H9 (cell line): ENCODE measurements at regions not wholly inside any gene's neighbourhood (a gene's known extent, or its start where the extent isn't known, plus 50 kb on each side); places are given as distances from the start of the nearest gene placed in this dataset.

Experiments
- DNase-seq: peaks from one replicate; pipeline ENCODE4 v3.0.0-alpha.2; 2017
- H2AFZ ChIP-seq: one replicate; pipeline ENCODE4 v1.6.1; 2013; ENCODE audit warnings: mild to moderate bottlenecking, low read length, control low read depth, moderate library complexity
- H2AK5ac ChIP-seq: 2 replicates; pipeline ENCODE4 v1.6.1; 2013; ENCODE audit warnings: low read length, control low read depth, mixed read lengths; ENCODE audit not compliant: insufficient read length
- H2BK120ac ChIP-seq: one replicate; pipeline ENCODE4 v1.6.1; 2013; ENCODE audit warnings: low read depth, mild to moderate bottlenecking, low read length, control low read depth, inconsistent platforms; ENCODE audit not compliant: poor library complexity, severe bottlenecking
- H2BK12ac ChIP-seq: 2 replicates; pipeline ENCODE4 v1.6.1; 2013; ENCODE audit warnings: low read length, control low read depth, mixed read lengths, low read depth; ENCODE audit not compliant: insufficient read length
- H2BK15ac ChIP-seq: 2 replicates; pipeline ENCODE4 v1.6.1; 2013; ENCODE audit warnings: low read depth, low read length, control low read depth
- H2BK20ac ChIP-seq: one replicate; pipeline ENCODE4 v1.6.1; 2013; ENCODE audit warnings: low read depth, mild to moderate bottlenecking, low read length, control low read depth, inconsistent platforms; ENCODE audit not compliant: poor library complexity, severe bottlenecking
- H2BK5ac ChIP-seq: 2 replicates; pipeline ENCODE4 v1.6.1; 2013; ENCODE audit warnings: low read length, control low read depth, mixed read lengths; ENCODE audit not compliant: insufficient read length
- H3K14ac ChIP-seq: 2 replicates; pipeline ENCODE4 v1.6.1; 2013; ENCODE audit warnings: low read length, control low read depth; ENCODE audit not compliant: insufficient read depth
- H3K18ac ChIP-seq: 2 replicates; pipeline ENCODE4 v1.6.1; 2013; ENCODE audit warnings: low read depth, mild to moderate bottlenecking, mixed read lengths, low read length, control low read depth; ENCODE audit not compliant: insufficient read length
- H3K23ac ChIP-seq: 2 replicates; pipeline ENCODE4 v1.6.1; 2013; ENCODE audit warnings: low read length, control low read depth, mixed read lengths, low read depth; ENCODE audit not compliant: insufficient read length
- H3K23me2 ChIP-seq: 2 replicates; pipeline ENCODE4 v1.6.1; 2013; ENCODE audit warnings: low read depth, mild to moderate bottlenecking, mixed read lengths, low read length, control low read depth; ENCODE audit not compliant: insufficient read length, poor library complexity, severe bottlenecking
- H3K27ac ChIP-seq: 2 replicates; pipeline ENCODE4 v1.5.1; 2013; ENCODE audit warnings: low read length, control low read depth, mixed read lengths, low read depth; ENCODE audit not compliant: insufficient read length
- H3K27me3 ChIP-seq: 2 replicates; pipeline ENCODE4 v1.6.1; 2013; ENCODE audit warnings: low read length, control low read depth, inconsistent platforms; ENCODE audit not compliant: insufficient read depth
- H3K4ac ChIP-seq: 2 replicates; pipeline ENCODE4 v1.6.1; 2013; ENCODE audit warnings: low read depth, mild to moderate bottlenecking, control low read depth, inconsistent platforms, low read length, moderate library complexity
- H3K4me1 ChIP-seq: 2 replicates; pipeline ENCODE4 v1.6.1; 2013; ENCODE audit warnings: low read length, control low read depth, inconsistent platforms; ENCODE audit not compliant: insufficient read depth
- H3K4me2 ChIP-seq: 2 replicates; pipeline ENCODE4 v1.6.1; 2013; ENCODE audit warnings: low read length, control low read depth, mixed read lengths; ENCODE audit not compliant: insufficient read length, insufficient read depth
- H3K56ac ChIP-seq: 2 replicates; pipeline ENCODE4 v1.6.1; 2013; ENCODE audit warnings: low read depth, mild to moderate bottlenecking, mixed read lengths, low read length, control low read depth; ENCODE audit not compliant: insufficient read length
- H3K79me1 ChIP-seq: 2 replicates; pipeline ENCODE4 v1.6.1; 2013; ENCODE audit warnings: low read depth, mild to moderate bottlenecking, moderate library complexity, low read length, control low read depth, inconsistent platforms; ENCODE audit not compliant: insufficient read depth, poor library complexity, severe bottlenecking
- H3K79me2 ChIP-seq: 2 replicates; pipeline ENCODE4 v1.6.1; 2013; ENCODE audit warnings: low read length, control low read depth, inconsistent platforms; ENCODE audit not compliant: insufficient read depth
- H3K9ac ChIP-seq: 2 replicates; pipeline ENCODE4 v1.6.1; 2013; ENCODE audit warnings: low read length, control low read depth, mixed read lengths; ENCODE audit not compliant: insufficient read length; ENCODE audit errors: extremely low read depth
- H3K9me3 ChIP-seq: one replicate; pipeline ENCODE4 v1.6.1; 2013; ENCODE audit warnings: low read depth, low read length, inconsistent platforms; ENCODE audit not compliant: control insufficient read depth
- H3T11ph ChIP-seq: one replicate; pipeline ENCODE4 v1.6.1; 2013; ENCODE audit warnings: mild to moderate bottlenecking, low read length, control low read depth, inconsistent platforms
- H4K20me1 ChIP-seq: one replicate; pipeline ENCODE4 v1.6.1; 2013; ENCODE audit not compliant: control insufficient read depth, insufficient read length, insufficient read depth
- H4K5ac ChIP-seq: 2 replicates; pipeline ENCODE4 v1.6.1; 2013; ENCODE audit warnings: low read depth, mild to moderate bottlenecking, mixed read lengths, low read length, control low read depth; ENCODE audit not compliant: insufficient read length
- H4K8ac ChIP-seq: replicated peaks from 2 replicates; pipeline ENCODE4 v1.6.1; 2013; ENCODE audit warnings: low read length, control low read depth, mixed read lengths, low read depth; ENCODE audit not compliant: insufficient read length
- H4K91ac ChIP-seq: 2 replicates; pipeline ENCODE4 v1.6.1; 2013; ENCODE audit warnings: low read depth, mild to moderate bottlenecking, moderate library complexity, mixed read lengths, low read length, control low read depth; ENCODE audit not compliant: insufficient read length
- H3K27ac Mint-ChIP-seq, 3 experiments: 2 replicates in 2 of 3; 3 replicates in 1 of 3; pipeline ENCODE4 v1.8.0; 2020 to 2021; ENCODE audit warnings: mixed read lengths in 3 of 3, mild to moderate bottlenecking in 1 of 3, moderate library complexity in 1 of 3
- H3K27me3 Mint-ChIP-seq: 2 replicates; pipeline ENCODE4 v1.8.0; 2021; ENCODE audit warnings: low read depth, mild to moderate bottlenecking, moderate library complexity, mixed read lengths
- H3K36me3 Mint-ChIP-seq, 3 experiments: 2 replicates in 2 of 3; 3 replicates in 1 of 3; pipeline ENCODE4 v1.8.0; 2020 to 2021; ENCODE audit warnings: low read depth in 3 of 3, mixed read lengths in 3 of 3; ENCODE audit not compliant: insufficient read depth in 1 of 3
- H3K4me1 Mint-ChIP-seq, 2 experiments: 2 replicates each; pipeline ENCODE4 v1.8.0; 2020; ENCODE audit warnings: mixed read lengths in 2 of 2
- H3K4me3 Mint-ChIP-seq, 2 experiments: 2 replicates in 1 of 2; 3 replicates in 1 of 2; pipeline ENCODE4 v1.8.0; 2020 to 2021; ENCODE audit warnings: mild to moderate bottlenecking in 2 of 2, mixed read lengths in 2 of 2, moderate library complexity in 1 of 2
- H3K9me3 Mint-ChIP-seq, 2 experiments: 2 replicates in 1 of 2; 3 replicates in 1 of 2; pipeline ENCODE4 v1.8.0; 2020; ENCODE audit warnings: mild to moderate bottlenecking in 2 of 2, mixed read lengths in 2 of 2, moderate library complexity in 1 of 2
- WGBS: extraction: QIAGEN DNeasy Blood & Tissue Kit; methylation state at CpG from one replicate; pipeline ENCODE4 v1.1.7; 2013; ENCODE audit warnings: missing lambda C conversion rate, low lambda C conversion rate, mixed read lengths; ENCODE audit not compliant: insufficient read length; ENCODE audit errors: extremely low coverage; 5-methylcytosine and 5-hydroxymethylcytosine counted together
- TF ChIP-seq, protein P1 (sequence below): fragments of 200-600 bp; sonication (generic); conservative IDR thresholded peaks from 3 replicates; pipeline ENCODE4 v1.8.0; 2021; ENCODE audit warnings: antibody characterized with exemption, mild to moderate bottlenecking

DNA sequence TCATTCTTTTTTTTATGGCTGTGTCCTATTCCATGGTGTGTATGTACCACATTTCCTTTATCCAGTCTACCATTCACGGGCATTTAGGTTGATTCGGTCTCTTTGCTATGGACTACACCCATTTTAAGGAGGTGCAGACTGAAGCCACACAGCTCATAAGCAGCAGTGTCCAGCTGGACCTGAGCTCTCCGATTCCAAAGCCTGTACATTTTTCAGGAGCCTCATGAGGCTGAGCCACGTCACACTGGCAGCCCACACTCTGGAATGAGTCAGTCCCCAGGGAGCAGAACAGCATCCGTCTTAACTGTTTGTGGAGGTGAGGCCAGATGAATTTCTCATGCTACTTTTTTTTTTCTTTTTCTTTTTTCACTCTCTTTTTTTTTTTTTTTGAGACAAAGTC is 116.1 kb downstream of the C16orf95 start:
- peaks cover 12% of the 10 kb centered on the region for H3K27me3 Mint-ChIP-seq
- Histone ChIP-seq H3K9me3 (no peaks in the 10 kb centered on the region), H3K27ac (no peak overlapping the region), H3K79me1 (no peaks in the 10 kb centered on the region), H4K20me1 (no peaks in the 10 kb centered on the region), H4K8ac (no peak overlapping the region), H3K4me2 (no peak overlapping the region), H2BK20ac (no peak overlapping the region), H3K9ac (no peak overlapping the region), H3K4ac (no peak overlapping the region), H3K79me2 (no peaks in the 10 kb centered on the region), H3K18ac (no peak overlapping the region), H4K5ac (no peak overlapping the region), H2BK15ac (no peak overlapping the region), H4K91ac (no peak overlapping the region), H3K14ac (no peak overlapping the region), H3K56ac (no peak overlapping the region), H2BK5ac (no peak overlapping the region), H2BK12ac (no peak overlapping the region), H3T11ph (no peak overlapping the region), H2AK5ac (no peak overlapping the region), H3K4me1 (no peaks in the 10 kb centered on the region), H3K23me2 (no peaks in the 10 kb centered on the region), H2AFZ (no peak overlapping the region), H2BK120ac (no peak overlapping the region), H3K27me3 (no peaks in the 10 kb centered on the region), H3K23ac (no peak overlapping the region)
- TF ChIP-seq, protein P1, sequence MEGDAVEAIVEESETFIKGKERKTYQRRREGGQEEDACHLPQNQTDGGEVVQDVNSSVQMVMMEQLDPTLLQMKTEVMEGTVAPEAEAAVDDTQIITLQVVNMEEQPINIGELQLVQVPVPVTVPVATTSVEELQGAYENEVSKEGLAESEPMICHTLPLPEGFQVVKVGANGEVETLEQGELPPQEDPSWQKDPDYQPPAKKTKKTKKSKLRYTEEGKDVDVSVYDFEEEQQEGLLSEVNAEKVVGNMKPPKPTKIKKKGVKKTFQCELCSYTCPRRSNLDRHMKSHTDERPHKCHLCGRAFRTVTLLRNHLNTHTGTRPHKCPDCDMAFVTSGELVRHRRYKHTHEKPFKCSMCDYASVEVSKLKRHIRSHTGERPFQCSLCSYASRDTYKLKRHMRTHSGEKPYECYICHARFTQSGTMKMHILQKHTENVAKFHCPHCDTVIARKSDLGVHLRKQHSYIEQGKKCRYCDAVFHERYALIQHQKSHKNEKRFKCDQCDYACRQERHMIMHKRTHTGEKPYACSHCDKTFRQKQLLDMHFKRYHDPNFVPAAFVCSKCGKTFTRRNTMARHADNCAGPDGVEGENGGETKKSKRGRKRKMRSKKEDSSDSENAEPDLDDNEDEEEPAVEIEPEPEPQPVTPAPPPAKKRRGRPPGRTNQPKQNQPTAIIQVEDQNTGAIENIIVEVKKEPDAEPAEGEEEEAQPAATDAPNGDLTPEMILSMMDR: no peak
- no peaks in the 10 kb centered on the region; a peak in 2 of 5 replicates for H3K9me3 Mint-ChIP-seq
- no peak overlapping the region for H3K4me3 Mint-ChIP-seq
- no peaks in the 10 kb centered on the region for H3K36me3 Mint-ChIP-seq
- no peak overlapping the region; a peak in 1 of 7 replicates for H3K27ac Mint-ChIP-seq
- no peak for DNase-seq
- peaks cover 21 to 22% of the 10 kb centered on the region in 2 experiments for H3K4me1 Mint-ChIP-seq
- no CpG with 5 or more reads among the region's 5 CpGs for WGBS
